ENCODE measurements at regions not wholly inside any gene's neighbourhood (a gene's known extent, or its start where the extent isn't known, plus 50 kb on each side); places are given as distances from the start of the nearest gene placed in this dataset.

GRCh38 chr5:120155873-120156272, 308.2 kb upstream of the PRR16 start:
- H3K4me1 Mint-ChIP-seq, result peaks cover 4% of the 10 kb centered on the region
- peaks cover 5% of the 10 kb centered on the region for H3K27me3 Mint-ChIP-seq (ENCODE audit: low read depth, poor library complexity)
- TF ChIP-seq CTCF (IDR thresholded peaks at IDR 0.05), result no peak
- H3K9me3 Mint-ChIP-seq, result no peaks in the 10 kb centered on the region
- H3K36me3 Mint-ChIP-seq (ENCODE audit: low read depth), result no peaks in the 10 kb centered on the region
- DNase-seq, result no peak
- H3K27ac Mint-ChIP-seq, result no peak overlapping the region
- H3K4me3 Mint-ChIP-seq, result no peak overlapping the region

DNA sequence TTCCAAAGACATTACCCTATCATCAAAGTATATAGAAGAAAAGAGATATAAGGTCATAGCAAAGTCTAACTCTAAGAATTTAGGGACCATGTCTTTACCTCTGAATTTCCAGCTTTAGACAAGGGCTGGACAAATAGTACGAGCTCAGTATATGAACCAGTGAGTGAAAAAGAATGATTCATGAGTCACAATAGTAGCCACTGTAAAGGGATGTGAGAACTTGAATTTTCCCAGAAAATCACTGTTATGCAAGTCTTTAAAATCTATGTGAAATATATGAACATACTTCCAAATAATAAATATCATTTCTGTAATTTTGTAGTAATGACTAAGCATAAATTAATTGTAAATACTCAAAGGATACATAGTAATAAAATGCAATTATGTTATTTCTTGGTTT, 305.9 kb upstream of the PRR16 start:
- no peak overlapping the region for H3K4me3 Mint-ChIP-seq
- no peak for TF ChIP-seq CTCF (IDR thresholded peaks at IDR 0.05)
- H3K9me3 Mint-ChIP-seq, result no peaks in the 10 kb centered on the region
- no peak overlapping the region for H3K27ac Mint-ChIP-seq
- peaks cover 5% of the 10 kb centered on the region for H3K27me3 Mint-ChIP-seq (ENCODE audit: low read depth, poor library complexity)
- DNase-seq, result no peak
- no peaks in the 10 kb centered on the region for H3K36me3 Mint-ChIP-seq (ENCODE audit: low read depth)
- no peaks in the 10 kb centered on the region for H3K4me1 Mint-ChIP-seq

DNA sequence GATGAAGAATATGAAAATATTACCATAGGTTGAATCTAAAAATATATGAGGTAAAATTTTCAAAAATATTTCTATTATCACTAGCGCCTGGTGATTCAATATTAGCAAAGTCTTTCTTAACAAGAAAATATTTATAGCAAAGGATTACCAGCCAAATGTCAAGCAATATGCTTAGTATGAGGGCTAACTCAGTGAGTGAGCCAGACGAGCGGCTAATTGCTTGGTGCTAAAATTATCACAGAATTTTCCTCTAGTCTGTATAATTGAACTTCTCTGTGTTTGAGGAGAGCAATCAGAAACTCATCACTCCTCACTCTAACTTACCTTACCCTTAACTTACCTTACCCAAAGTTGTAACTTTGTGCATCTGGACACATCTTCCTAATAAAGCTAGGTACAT, 304.9 kb upstream of the PRR16 start:
- Mint-ChIP-seq H3K27ac (no peak overlapping the region), H3K4me3 (no peak overlapping the region), H3K9me3 (no peaks in the 10 kb centered on the region), H3K36me3 (ENCODE audit: low read depth) (no peaks in the 10 kb centered on the region), H3K4me1 (no peaks in the 10 kb centered on the region), H3K27me3 (ENCODE audit: low read depth, poor library complexity) (peaks cover 5% of the 10 kb centered on the region)
- TF ChIP-seq CTCF (IDR thresholded peaks at IDR 0.05), result no peak
- DNase-seq, result no peak

DNA sequence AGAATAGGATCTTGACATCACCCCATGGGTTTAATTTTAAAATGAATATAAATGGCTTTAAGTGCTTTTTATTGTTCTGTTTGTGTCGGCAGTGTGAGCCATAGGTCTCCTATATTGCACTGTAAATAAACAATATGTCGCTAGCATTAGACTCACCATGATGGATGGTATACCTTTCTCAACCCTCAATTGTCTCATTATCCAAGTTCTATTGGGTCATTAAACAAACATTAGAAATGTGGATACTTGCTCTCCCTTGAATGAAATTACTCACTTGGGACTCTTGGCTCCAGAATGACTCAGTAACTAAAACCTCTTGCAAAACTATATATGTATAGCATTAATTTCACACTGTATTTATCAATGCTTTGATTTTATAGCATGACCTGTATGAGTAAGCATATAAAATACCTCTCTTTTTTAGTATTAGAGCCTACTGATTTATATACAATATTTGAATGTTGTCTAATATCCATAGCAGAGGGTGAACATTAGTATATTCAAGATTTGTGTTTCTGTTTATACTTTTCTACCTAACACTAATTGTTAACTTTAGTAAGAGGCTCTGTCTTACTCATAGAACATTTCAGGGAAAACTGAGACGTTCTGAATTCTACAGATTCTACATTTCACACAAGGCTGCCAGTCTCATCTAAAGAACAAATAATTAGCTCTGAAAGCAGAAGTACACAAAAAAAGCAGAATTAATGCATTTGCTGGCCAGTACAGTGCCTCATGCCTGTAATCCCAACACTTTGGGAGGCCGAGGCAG, 303.8 kb upstream of the PRR16 start:
- TF ChIP-seq CTCF (IDR thresholded peaks at IDR 0.05), result no peak
- no peaks in the 10 kb centered on the region for H3K36me3 Mint-ChIP-seq (ENCODE audit: low read depth)

DNA sequence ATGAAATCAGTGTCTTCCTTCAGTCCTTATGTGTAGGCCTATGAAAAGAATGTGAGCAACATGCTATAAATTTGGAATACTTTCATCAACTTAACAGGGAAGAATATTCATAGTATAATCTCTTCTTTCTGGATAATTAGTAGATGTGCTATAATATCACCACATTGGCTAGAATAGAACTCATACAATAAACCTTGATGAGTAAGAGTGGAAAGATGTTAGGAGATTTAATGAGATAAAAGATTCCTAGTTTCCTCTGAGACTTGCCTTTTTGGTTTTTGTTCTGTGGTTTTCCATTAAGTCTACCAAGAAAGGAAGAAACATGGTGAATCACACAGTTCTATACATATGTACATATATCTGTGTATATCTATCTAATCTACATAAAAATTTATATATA, 301.8 kb upstream of the PRR16 start:
- Mint-ChIP-seq H3K27me3 (ENCODE audit: low read depth, poor library complexity) (peaks cover 5% of the 10 kb centered on the region), H3K4me1 (no peaks in the 10 kb centered on the region), H3K27ac (no peak overlapping the region), H3K4me3 (no peak overlapping the region), H3K36me3 (ENCODE audit: low read depth) (no peaks in the 10 kb centered on the region), H3K9me3 (no peaks in the 10 kb centered on the region)
- DNase-seq, result no peak
- no peak for TF ChIP-seq CTCF (IDR thresholded peaks at IDR 0.05)

More for the DNA sequence above, 303.8 kb upstream of the PRR16 start:
- no peaks in the 10 kb centered on the region for H3K4me1 Mint-ChIP-seq
- no peak overlapping the region for H3K27ac Mint-ChIP-seq
- no peak for DNase-seq
- H3K27me3 Mint-ChIP-seq (ENCODE audit: low read depth, poor library complexity), result peaks cover 5% of the 10 kb centered on the region
- no peak overlapping the region for H3K4me3 Mint-ChIP-seq
- no peaks in the 10 kb centered on the region for H3K9me3 Mint-ChIP-seq

DNA sequence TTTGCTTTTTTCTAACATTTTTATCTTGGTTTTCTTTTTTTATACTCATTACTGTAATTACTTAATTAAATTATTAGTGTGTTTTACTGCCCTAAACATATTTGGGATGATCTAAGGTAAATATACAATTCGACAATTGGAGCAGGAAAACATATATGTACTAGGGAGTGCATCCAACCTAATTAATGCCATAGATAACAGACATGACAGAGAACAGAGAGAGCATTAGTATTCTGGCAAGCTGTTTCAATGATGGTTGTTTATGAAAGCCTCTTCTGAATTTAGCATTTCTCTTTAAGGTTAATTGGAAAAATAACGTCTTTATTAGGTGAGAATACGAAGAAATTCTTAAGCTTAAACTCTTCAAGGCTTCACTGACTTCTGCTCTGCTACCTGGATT, 300.1 kb upstream of the PRR16 start:
- H3K27me3 Mint-ChIP-seq (ENCODE audit: low read depth, poor library complexity), result peaks cover 5% of the 10 kb centered on the region
- no peaks in the 10 kb centered on the region for H3K36me3 Mint-ChIP-seq (ENCODE audit: low read depth)
- H3K9me3 Mint-ChIP-seq, result no peaks in the 10 kb centered on the region
- no peaks in the 10 kb centered on the region for H3K4me1 Mint-ChIP-seq
- H3K27ac Mint-ChIP-seq, result no peak overlapping the region
- no peak overlapping the region for H3K4me3 Mint-ChIP-seq
- no peak for TF ChIP-seq CTCF (IDR thresholded peaks at IDR 0.05)
- DNase-seq, result no peak
